Myocyte (in vitro differentiated cells): ENCODE measurements at regions not wholly inside any gene's neighbourhood (a gene's known extent, or its start where the extent isn't known, plus 50 kb on each side); places are given as distances from the start of the nearest gene placed in this dataset.
"Not testable (repeated sequence)": the region's sequence is repeated elsewhere in the genome, so short reads cannot be mapped to it uniquely, and the experiment has no call there.

Source experiments
- DNase-seq: peaks from one replicate; pipeline ENCODE4 v3.0.0-alpha.2; 2012; ENCODE audit warnings: low read depth

DNA sequence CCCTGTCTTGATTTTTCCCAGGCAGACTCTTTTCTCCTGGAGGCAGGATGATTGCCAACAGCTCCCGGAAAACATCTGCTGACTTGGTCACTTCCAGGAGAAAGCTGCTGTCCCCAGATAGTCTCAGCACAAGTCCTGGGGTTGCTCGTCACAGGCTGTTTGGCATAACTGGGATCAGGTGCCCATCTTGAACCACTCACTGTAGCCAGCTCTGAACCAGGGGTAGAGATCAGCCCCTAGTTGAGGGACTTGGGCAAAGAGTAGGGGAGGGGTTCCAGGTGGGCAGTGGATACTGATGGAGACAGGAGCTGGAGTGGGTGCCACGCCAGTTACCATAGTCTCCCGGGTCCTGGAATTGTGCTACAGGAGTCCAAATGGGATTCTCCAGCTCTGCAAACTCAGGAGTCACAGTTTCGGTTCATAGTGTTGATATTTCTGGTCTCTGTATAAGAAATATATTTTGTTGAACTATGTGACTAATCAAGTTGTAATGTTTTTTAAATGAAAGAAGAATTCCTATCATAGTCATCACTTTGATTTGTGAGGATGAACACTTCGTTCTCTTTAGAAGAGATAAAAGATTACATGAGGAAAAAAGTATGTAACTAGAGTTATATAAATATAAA, 1154.5 kb downstream of the AACS start:
- peak; percentile 26 for DNase-seq

DNA sequence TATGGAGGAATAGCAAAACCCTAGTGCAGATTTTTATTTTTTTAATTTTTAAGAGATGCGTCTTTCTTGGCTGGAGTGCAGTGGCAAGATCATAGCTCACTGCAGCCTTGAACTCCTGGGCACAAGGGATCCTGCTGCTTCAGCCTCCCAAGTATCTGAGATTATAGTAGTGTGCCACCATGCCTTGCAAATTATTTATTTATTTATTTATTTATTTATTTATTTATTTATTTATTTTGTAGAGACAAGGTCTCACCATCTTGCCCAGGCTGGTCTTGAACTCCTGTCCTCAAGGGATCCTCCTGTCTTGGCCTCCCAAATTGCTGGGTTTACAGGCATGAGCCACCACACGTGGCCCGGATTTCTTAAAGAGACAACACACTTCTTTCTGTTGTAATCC, 1158.8 kb downstream of the AACS start:
- no peak for DNase-seq

DNA sequence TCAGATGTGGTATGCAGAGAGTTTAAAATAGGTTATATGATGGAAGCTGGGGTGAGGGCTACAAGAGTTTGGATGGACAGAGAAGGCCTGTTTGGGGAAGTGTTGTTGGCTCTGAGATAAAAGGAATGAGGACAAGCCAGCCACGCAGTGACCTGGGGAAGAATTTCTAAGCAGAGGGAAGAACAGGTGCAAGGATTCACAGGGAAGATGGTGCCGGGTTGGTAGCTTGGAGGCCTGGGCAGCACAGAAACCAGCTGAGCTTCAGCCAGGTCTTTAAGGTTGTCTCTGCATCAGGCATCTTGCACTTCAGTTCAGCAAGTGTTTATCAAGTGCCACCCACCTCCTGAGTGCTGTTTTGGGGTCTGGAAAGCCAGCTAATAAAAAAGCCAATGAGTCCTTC, 1163.7 kb downstream of the AACS start:
- DNase-seq: peak; percentile 11

DNA sequence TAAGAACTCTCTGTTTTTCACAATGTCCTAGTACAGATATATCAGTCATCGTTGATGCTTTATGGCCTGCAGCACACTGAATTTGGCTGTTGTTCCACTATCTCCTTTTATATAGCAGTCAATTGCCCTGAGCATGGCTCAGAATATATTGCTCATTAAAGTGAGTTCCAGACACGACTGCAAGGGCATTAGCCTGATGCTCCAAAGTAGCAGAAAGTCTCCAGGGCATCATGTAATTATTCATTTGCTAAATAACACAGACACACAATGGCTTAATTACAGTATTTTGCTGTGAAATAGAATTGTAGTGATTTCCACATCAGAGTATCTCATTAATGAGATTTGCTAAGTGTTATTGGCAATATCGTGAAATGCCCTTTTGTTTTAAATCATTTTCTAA, 1167.5 kb downstream of the AACS start:
- no peak for DNase-seq

DNA sequence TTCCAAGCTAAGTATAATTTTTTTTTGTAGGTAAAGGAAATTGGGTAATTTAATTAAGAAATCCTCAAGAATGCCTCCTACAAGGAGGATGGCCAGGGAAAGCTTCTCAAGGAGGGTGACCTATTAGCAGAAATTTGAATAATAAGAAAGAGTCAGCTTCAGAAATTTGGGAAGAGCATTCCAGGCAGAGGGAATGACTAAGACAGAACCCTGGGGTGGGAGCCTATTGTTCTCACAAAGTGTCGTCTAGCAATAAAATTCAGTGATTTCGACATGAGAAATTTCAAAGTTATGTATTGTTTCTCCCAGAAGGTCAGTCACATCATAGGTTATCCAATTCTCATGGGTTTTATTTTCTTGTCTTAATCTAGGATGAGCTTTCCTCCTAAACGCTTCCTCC, 1168.4 kb downstream of the AACS start:
- DNase-seq: no peak

DNA sequence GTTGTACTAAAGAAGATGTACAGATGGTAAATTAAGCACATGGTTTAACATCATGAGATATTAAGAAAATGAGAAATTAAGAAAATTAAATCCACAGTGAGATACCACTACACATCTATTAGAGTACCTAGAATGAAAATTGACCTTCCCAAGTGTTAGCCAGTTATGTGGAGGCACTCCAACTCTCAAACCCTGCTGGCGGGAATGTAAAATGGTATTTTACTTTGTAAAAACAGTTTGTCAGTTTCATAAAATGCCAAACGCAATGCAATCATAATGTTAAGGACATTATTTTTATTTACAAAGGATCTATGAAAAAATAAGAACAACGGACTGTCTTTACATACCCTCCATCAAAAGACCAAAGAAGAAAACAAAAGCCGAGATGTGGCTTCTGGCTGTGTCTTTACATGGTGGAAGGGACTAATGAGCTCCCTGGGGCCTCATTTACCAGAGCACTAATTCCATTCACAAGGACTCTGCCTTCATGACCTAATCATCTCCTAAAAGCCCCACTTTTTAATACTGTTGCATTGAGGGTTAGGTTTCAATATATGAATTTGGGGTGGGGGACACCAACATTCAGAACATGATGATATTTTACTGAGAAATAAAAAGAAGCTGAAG, 1178.7 kb downstream of the AACS start:
- DNase-seq: no peak

DNA sequence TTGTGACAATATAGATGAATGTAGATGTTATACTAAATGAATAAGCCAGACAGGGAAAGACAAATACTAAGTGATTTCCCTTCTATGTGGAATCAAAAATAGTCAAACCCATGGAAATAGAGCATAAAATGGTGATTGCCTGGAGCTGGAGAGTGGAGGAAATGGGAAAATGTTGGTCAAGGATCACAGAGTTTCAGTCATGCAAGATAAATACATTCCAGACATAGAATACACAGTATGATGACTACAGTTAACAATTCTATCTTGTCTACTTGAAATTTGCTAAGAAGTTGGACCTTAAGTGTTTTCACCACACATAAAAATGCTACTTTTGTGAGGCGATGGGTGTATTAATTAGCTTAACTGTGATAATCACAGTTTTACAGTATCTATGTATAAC, 1182.7 kb downstream of the AACS start:
- DNase-seq: no peak

DNA sequence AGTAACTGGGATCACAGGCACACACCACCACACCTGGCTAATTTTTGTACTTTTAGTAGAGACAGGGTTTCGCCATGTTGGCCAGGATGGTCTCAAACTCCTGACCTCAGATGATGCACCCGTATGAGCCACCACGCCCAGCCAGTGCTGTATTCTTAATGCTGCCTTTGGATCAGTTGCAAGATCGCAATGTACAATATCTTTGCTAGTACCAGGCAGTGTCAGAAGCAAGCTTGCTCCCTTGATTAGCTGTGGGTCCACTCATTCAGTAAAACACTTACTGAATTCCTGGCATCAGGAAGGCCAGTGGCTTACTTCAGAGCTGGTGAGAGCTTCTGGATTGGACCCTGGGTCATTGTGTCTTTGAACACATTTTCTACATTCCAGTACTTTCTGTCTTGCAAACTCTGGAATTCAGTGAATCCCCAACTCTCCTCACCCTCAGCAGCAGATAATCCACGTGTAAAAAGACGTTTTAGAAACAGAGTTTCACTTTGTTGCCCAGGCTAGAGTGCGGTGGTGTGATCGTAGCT, 1183.7 kb downstream of the AACS start:
- DNase-seq: no peak

DNA sequence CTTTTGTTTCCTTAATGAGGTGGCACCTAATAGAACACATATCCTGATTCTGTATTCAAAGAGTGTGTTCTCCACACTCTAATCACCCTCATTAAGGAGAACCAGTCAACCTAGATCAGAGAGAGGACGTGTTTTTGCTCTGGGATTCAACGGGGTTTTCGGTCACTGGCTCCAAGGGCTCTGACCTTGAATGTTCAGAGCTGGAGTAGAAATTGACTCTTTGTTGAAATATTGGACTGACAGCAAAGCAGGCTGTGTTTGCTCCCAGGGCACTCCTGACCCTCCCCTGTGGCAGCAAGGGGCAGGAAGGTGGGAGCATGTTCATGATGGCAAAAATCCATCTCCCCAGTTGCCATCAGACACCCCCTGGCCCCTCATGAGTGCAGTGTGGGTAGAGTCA, 1193.0 kb downstream of the AACS start:
- no peak for DNase-seq

DNA sequence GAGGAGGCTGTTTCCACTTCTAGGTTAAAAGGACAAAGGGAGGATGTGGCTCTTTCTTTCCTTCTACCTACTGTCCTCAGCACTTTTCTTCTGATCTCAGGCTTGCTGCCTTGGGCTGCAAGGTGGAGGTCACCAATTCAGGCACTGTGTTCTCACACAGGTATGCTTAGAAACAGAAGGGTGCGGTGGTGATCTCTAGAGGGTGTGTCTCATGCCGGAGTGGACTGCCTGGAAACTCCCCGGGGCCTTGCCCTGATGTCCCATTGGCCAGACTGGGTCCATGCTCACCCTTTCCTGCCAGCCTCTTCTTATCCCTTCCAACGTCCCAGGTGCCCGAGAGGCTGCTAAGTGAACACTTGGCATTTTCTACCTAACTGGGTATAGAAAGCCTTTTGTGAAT, 1197.6 kb downstream of the AACS start:
- DNase-seq: no peak

DNA sequence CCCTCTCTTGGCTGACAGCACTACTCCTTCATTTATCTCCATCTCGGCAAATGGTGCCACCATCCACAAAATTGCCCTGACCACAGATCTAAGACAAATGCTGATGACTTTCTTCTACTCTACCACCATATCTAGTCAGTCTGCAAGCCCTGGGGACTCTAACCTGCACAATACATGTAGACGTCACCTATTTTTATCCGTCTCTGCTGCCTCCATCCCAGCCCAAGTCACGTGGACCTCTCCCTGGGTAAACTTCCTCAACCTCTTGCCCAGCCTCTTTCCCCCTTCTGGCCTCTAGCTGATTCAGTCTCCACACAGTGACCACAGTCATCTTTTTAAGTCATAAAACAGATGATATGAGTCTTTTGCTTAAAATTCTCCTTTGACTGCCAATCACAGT, 1203.0 kb downstream of the AACS start:
- no peak for DNase-seq

DNA sequence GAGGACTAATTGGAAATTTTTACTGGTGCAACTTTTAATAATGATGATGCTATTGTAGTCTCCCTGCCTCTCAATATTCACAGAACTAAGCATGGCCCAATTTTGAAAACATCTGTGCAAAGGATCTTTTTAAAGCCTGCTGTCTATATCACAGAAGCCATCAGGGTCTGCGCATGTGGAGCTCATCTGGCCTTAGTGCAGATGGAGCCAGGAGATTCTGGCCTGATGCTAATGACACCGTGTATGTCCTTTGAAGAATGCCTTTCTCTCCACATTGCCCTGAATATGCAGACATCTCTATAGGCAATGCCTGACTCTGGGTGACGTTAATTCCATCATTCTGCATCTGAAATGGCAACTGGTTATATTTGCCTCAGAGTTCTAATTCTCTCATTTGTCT, 1205.9 kb downstream of the AACS start:
- no peak for DNase-seq

DNA sequence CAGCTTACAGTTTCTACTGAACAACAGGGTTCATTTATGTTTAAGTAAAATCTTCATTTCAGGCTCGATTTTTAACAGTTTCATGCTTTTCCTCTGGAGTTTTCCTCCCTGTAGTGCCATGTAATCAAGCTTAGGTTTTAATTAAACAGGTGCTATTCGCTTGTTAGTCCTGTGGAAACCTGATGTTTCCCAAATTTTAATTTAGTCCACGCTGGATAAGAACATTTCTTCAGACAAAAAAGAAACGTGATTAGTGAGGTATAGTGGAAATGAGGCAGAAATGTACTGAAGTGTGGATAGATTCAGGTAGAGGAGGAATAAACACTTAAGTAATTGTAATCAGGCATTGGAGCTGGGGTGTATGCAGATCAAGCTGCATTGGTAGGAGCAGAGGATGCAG, 1217.5 kb downstream of the AACS start:
- DNase-seq: no peak

DNA sequence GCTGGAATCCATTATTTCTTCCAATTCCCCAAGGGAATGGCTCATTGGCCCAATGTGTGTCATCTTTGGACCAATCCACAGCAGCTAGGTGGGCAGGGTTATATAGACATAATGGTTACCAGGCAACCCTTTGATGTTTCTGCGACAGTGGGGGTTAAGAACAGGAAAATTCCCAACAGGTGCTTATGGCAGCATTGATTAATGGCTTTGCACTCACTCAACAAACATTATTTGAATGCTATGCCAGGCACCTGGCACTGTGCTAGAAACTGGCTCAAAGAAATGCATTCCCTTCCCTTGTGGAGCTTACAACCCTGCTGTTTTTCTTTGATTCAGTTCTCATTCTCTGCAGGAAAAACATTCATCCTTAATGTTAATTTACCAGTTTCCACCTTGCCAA, 1221.0 kb downstream of the AACS start:
- peak; percentile 22 for DNase-seq

DNA sequence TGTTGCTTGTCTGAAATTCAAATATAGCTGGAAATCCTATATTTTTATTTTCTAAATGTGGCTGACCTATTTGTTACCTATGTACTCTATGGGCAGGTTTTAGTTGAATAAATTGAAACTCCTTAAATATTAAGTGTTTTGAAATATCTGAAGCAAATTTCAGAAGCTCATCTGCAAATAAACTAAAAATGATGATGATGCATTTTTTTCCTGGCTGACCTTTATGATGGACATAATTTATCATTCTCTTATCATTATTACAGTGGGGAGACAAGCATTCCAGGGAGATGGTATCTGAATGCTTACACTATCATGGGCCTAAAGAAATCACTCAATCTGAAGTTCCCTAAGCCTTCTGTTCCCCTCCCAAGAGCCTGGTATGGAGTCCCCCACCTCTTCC, 1225.2 kb downstream of the AACS start:
- DNase-seq: no peak

DNA sequence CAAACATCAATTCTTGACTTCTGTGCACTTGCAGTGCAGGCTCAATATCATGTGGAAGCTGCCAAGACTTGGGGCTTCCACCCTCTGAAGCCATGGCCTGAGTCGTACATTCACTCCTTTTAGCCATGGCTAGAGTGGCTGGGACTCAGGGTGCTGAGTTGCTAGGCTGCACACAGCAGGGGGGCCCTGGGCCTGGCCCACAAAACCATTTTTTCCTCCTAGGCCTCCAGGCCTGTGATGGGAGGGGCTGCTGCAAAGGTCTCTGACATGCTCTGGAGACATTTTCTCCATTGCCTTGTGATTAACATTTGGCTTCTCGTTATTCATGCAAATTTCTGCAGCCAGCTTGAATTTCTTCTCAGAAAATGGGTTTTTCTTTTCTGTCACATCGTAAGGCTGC, 1226.8 kb downstream of the AACS start:
- not testable (repeated sequence) for DNase-seq

DNA sequence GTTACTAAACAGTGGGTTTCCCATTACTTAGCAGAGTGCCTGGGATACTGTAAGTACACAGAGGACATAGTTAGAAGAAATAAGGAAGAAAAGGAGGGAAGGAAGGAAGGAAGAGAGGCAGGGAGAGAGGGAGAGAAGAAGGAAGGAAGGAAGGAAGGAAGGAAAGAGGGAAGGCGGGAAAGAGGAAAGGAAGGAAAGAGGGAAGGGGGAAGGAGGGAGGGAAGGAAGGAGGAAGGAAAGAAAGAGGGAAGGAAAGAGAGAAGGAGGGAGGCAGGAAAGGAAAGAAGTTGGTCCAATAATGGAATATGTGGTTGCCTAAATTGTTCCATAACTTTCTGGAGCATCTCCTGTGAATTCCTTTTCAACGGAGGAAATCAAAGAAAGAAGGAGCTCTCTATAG, 1230.4 kb downstream of the AACS start:
- DNase-seq: no peak

DNA sequence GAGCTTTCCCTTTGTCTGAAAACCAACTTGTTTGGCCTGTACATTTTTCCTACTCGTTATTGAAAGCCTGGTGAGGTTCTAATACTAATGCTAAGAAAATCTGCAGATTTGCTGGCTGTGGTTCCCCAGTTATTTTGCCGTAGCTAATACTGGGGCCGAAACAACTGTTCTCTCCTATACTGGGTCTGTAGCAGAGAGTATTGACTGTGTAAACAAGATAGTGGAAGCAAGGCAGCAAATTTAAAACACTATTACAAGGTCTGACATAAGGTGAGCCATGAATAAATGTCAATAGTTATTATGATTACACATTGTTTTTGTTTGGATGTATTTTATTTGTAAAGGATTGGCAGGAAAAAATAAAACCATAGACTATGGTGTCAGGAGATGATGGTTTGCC, 1244.0 kb downstream of the AACS start:
- DNase-seq: no peak

DNA sequence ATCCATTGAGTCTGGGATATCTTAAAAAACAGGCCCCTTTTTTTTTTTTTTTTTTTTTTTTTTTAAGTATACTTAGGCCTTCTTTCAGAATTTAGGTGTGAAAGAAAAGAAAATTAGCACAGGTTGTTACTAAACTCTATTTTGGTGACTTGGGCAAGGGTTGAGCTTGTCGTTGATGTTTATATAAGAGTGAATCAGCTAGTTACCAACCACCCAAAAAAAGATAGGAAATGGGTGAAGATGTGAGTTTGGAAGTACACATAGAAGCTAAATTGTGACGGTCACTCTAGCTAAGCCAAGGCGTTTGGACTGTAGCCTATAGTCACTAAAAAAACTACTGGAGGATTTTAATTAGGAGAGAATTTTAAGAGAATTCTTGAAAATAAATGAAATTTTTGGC, 1247.2 kb downstream of the AACS start:
- no peak for DNase-seq

DNA sequence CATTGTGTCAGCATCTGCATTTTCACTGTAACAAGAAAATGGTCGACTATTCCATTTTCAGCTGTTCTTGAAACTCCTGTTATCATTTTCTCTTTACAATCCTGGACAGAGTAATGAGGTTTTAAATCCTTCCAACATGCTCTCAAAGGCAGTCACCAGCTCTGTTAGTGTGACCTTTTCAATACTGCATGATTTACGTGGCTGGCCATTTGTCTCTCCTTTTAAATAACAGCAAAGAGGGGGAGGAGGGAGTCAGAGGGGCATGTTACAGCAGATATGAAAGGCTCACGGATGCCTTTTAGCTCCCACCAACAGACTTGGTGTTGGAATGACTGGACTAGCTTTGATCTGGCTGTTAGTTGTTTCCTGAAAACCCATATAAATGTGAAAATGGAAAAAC, 1251.2 kb downstream of the AACS start:
- DNase-seq: no peak

DNA sequence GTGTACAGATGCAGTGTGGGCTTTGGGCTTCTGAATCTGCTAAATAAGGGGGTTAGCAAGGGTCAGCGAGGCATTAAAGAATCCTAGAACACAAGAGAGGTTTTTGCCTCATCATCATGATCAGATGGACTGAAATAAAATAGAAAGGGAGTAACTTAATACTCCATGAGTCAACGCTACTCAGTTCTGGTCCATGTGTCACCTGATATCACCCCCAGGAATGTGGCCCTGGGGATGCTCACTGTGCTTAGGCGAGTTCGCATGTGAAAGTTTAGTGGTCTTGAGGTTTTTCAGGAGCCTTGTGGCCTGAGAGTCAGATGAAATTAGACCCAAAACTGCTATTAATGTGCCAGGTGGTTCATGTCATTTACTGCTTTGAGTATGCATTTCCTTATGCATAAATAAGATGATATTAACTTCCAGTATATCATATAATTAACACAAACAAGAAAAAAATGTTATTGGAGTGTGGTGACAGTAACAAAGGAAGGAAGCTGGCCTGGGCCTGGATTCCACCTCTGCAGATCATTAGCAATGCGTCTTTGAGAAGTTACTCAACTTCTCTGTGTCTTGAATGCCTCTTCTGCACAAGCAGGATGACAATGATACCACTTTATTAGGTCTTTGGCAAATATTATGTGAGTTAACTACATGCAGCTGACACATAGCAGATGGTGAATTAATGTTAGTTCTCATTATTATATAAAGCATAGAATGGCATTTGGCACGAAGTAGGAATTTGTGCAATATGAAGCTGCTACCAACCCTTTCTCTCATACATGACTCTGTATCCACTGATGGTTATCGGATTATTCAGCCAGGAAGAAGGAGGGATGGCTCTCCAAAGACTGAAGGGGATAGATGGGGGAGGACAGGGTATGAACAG, 1272.6 kb downstream of the AACS start:
- DNase-seq: peak; percentile 98

DNA sequence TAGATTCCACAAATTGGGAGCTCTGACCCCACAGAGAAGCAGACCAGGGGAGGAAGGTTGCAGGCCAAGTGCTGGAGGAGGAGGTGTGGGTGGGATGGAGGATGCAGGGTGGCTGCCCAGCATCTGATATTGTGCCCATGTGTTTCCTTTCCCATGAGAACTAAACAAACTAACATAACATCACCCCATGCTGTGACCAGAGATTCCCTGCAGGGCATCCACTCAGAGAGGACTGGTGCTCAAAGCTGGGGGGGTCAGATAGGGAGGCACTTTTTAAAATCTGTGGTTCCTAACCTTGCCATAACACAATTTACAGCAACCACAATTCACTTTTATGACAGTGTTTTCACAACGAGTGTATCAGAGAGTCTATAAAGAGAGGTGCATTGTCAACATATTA, 1277.6 kb downstream of the AACS start:
- no peak for DNase-seq
